Ishikawa (cell line): ENCODE measurements at regions not wholly inside any gene's neighbourhood (a gene's known extent, or its start where the extent isn't known, plus 50 kb on each side); places are given as distances from the start of the nearest gene placed in this dataset.

Experiments used
- CEBPB ChIP-seq: IDR thresholded peaks from 2 replicates; pipeline ENCODE4 v1.6.1; 2012
- CREB1 ChIP-seq: IDR thresholded peaks from 2 replicates; pipeline ENCODE4 v1.6.1; 2012; ENCODE audit warnings: low read depth
- EGR1 ChIP-seq: IDR thresholded peaks from 2 replicates; pipeline ENCODE4 v1.6.1; 2012
- EP300 ChIP-seq: IDR thresholded peaks from 2 replicates; pipeline ENCODE4 v1.6.1; 2012; ENCODE audit warnings: borderline replicate concordance
- FOXM1 ChIP-seq: IDR thresholded peaks from 2 replicates; pipeline ENCODE4 v1.6.1; 2012; ENCODE audit warnings: low read depth, borderline replicate concordance
- NFIC ChIP-seq: IDR thresholded peaks from 2 replicates; pipeline ENCODE4 v1.6.1; 2012
- RAD21 ChIP-seq: IDR thresholded peaks from 2 replicates; pipeline ENCODE4 v1.6.1; 2012; ENCODE audit warnings: low read depth
- TAF1 ChIP-seq: IDR thresholded peaks from 2 replicates; pipeline ENCODE4 v1.6.1; 2012; ENCODE audit warnings: low read depth, mild to moderate bottlenecking
- TCF12 ChIP-seq: IDR thresholded peaks from 2 replicates; pipeline ENCODE4 v1.6.1; 2012; ENCODE audit warnings: low read depth
- TEAD4 ChIP-seq: IDR thresholded peaks from 2 replicates; pipeline ENCODE4 v1.6.1; 2012
- YY1 ChIP-seq: IDR thresholded peaks from 2 replicates; pipeline ENCODE4 v1.6.1; 2012; ENCODE audit warnings: low read depth
- ZBTB7A ChIP-seq: IDR thresholded peaks from 2 replicates; pipeline ENCODE4 v1.6.1; 2012; ENCODE audit warnings: low read depth
- TF ChIP-seq, protein P1 (sequence below): IDR thresholded peaks from 2 replicates; pipeline ENCODE4 v1.6.1; 2012; ENCODE audit warnings: low read depth, mild to moderate bottlenecking
- TF ChIP-seq, protein P2 (sequence below): IDR thresholded peaks from 2 replicates; pipeline ENCODE4 v1.6.1; 2012
- TF ChIP-seq, protein P3 (sequence below): IDR thresholded peaks from 2 replicates; pipeline ENCODE4 v1.6.1; 2012

DNA sequence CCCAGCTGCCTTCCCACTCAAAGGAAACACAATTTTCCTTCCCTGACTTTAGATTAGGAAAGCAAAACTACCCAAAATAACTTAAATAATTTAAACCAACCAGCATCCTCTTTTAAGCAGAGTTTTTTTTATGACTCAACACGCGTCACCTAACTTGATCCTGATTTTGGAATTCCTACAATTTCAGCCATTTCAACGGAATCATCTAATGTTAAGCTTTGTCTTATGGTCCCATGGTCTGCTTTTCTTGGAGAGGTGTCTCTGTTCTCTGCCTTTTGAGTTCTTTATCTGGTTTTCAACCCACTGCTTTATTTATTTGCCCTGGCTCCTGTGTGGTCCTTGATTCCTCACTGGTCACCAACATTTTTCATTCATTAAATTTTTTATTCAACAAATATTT, 219.2 kb upstream of the ARHGEF26 start:
- no peak for TF ChIP-seq CEBPB
- TF ChIP-seq TAF1, result no peak
- TF ChIP-seq EGR1, result no peak
- TF ChIP-seq NFIC, result no peak
- TF ChIP-seq, protein P1, sequence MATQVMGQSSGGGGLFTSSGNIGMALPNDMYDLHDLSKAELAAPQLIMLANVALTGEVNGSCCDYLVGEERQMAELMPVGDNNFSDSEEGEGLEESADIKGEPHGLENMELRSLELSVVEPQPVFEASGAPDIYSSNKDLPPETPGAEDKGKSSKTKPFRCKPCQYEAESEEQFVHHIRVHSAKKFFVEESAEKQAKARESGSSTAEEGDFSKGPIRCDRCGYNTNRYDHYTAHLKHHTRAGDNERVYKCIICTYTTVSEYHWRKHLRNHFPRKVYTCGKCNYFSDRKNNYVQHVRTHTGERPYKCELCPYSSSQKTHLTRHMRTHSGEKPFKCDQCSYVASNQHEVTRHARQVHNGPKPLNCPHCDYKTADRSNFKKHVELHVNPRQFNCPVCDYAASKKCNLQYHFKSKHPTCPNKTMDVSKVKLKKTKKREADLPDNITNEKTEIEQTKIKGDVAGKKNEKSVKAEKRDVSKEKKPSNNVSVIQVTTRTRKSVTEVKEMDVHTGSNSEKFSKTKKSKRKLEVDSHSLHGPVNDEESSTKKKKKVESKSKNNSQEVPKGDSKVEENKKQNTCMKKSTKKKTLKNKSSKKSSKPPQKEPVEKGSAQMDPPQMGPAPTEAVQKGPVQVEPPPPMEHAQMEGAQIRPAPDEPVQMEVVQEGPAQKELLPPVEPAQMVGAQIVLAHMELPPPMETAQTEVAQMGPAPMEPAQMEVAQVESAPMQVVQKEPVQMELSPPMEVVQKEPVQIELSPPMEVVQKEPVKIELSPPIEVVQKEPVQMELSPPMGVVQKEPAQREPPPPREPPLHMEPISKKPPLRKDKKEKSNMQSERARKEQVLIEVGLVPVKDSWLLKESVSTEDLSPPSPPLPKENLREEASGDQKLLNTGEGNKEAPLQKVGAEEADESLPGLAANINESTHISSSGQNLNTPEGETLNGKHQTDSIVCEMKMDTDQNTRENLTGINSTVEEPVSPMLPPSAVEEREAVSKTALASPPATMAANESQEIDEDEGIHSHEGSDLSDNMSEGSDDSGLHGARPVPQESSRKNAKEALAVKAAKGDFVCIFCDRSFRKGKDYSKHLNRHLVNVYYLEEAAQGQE, result no peak
- TF ChIP-seq EP300, result no peak
- TF ChIP-seq CREB1, result no peak
- TF ChIP-seq, protein P2, sequence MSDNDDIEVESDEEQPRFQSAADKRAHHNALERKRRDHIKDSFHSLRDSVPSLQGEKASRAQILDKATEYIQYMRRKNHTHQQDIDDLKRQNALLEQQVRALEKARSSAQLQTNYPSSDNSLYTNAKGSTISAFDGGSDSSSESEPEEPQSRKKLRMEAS, result no peak
- no peak for TF ChIP-seq YY1
- TF ChIP-seq, protein P3, sequence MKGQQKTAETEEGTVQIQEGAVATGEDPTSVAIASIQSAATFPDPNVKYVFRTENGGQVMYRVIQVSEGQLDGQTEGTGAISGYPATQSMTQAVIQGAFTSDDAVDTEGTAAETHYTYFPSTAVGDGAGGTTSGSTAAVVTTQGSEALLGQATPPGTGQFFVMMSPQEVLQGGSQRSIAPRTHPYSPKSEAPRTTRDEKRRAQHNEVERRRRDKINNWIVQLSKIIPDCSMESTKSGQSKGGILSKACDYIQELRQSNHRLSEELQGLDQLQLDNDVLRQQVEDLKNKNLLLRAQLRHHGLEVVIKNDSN, result no peak

DNA sequence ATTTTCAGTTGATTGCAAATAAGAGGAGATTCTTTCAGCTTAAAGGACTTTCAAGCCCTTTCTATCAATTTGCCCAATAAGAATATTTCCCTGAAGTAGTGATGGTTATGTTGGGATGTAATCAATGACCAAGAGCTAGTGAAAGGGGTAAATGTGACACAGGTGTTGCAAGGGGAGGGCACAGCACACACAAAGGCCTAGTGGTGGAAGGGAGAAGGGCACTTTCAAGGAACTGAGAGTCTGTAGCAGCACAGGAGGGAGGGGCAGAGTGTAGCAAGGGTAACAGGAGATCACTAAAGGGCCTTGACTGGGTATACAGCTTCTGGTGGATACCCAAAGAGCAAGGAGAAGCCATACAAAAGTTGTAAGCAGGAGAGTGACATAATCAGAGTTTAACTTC, 217.8 kb upstream of the ARHGEF26 start:
- TF ChIP-seq NFIC (no peak), TEAD4 (no peak), EGR1 (no peak), FOXM1 (no peak), ZBTB7A (no peak), CEBPB (no peak), CREB1 (no peak), TCF12 (no peak), TAF1 (no peak), EP300 (no peak), RAD21 (no peak), YY1 (no peak)
- TF ChIP-seq, protein P3, result no peak
- TF ChIP-seq, protein P2, result no peak
- TF ChIP-seq, protein P1, result no peak

DNA sequence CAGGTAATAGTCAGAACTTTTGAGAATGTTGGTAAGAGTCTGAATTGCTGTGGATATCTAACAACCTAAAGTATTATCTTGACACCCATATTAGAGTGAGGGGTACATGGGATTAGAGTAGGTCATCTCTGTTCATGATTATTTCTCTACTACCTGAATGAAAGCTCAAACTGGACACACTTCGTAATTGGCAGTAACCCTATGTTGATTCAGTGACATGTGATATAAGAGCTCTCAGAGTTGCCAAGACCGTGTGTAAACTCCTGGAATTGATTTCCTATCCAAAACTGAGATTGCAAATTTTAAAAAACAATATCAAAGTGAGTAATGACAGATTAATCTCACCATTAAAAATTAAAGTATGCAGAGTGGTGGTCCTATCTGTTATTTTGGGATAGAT, 214.8 kb upstream of the ARHGEF26 start:
- no peak for TF ChIP-seq FOXM1
- TF ChIP-seq ZBTB7A, result no peak
- TF ChIP-seq EGR1, result no peak
- no peak for TF ChIP-seq EP300
- TF ChIP-seq TEAD4, result no peak
- TF ChIP-seq, protein P3, result no peak
- TF ChIP-seq NFIC, result no peak
- TF ChIP-seq, protein P2, result no peak
- TF ChIP-seq TCF12, result no peak
- no peak for TF ChIP-seq TAF1
- no peak for TF ChIP-seq CREB1
- TF ChIP-seq, protein P1, result no peak
- no peak for TF ChIP-seq RAD21

DNA sequence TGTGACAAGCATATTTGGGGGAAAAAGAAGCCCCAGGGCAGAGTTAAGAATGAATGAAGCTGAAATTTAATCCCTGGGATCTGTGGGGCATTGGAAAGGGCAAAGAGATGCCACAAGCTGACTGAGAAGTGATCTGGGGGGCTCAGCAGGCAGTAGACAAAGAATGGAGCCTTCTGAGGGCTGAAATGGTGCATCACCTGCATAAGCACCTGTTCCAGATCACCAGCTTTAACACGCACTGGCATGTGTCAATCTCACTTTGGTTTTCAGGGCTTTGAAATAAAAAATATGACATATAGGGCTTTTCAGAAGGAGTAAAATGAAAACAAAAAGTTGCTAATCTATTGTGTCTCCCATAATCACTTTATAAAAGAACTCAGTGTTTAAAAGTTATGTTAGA, 210.8 kb upstream of the ARHGEF26 start:
- TF ChIP-seq YY1 (no peak), TEAD4 (no peak), CREB1 (no peak), FOXM1 (no peak), TCF12 (no peak)
- TF ChIP-seq, protein P2, result no peak
